Stimulated activated CD8-positive, alpha-beta memory T cell treated with anti-CD3 and anti-CD28 coated beads, Interleukin-7, amount 100 ng/mL, for 4 hours (primary cell): ENCODE measurements at regions not wholly inside any gene's neighbourhood (a gene's known extent, or its start where the extent isn't known, plus 50 kb on each side); places are given as distances from the start of the nearest gene placed in this dataset.
"Not testable (repeated sequence)": the region's sequence is repeated elsewhere in the genome, so short reads cannot be mapped to it uniquely, and the experiment has no call there.

ENCODE experiments used
- DNase-seq, 2 donors: peaks; one replicate each; pipeline ENCODE4 v3.0.0-alpha.2; 2020; ENCODE audit warnings: low read depth in 2 of 2

GRCh38 chr15:26126819-26127387, 263.8 kb upstream of the ATP10A start:
- no peak for DNase-seq

DNA sequence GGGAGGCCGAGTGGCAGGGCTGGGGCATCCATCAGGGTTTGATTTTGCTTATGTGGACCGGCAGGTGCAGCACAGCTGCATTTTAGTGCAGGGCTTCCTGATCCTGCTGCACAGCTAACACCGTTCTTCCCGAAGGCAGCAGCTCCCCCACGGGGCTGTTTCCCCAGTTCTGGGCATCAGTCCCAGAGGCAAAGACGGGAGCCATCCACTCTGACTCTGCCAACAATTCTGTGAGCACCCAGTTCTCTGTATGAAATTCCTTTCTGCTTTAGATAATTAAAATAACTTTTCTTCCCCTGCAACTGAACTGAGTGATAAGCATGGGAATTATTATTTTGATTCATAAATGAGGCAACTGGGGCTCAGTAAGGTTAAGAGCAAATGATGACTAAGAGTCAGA, 262.9 kb upstream of the ATP10A start:
- no peak for DNase-seq

DNA sequence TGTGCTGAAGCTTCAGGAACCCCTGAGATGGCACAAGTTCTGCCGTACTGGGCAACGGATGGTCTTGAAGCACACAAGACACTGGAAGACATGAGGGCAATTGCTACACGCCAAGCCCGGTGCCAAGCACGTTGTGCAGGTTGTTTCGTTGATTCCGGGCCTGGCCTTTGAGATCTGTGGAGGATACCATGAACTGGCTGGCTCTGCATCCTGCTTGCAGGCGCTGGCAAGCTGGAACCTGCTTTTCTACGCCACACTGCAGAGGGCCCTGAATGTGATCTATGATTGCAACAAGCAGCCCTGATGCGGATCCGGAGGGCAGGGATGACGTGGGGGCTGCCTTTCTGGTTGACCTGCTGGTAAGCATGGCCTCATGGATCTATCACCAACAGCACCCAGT, 262.5 kb upstream of the ATP10A start:
- no peak for DNase-seq

DNA sequence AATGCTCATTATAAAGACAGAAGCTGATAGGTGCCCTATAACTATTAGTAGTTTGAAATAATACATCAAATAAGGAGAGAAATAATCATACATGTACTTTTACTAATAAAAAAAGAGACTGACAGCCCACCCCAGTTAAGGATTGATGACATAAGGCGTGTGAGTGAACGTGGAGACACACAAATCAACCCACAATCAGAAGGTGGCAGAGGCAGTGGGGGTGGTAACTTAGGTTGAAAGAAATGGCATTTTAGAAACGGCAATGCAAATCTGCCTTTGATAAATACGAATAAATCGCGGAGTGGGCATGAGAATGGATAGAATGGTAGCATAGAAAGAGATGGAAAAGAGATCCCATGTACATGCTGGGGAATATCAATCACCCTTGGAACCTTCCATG, 256.2 kb upstream of the ATP10A start:
- DNase-seq: no peak

DNA sequence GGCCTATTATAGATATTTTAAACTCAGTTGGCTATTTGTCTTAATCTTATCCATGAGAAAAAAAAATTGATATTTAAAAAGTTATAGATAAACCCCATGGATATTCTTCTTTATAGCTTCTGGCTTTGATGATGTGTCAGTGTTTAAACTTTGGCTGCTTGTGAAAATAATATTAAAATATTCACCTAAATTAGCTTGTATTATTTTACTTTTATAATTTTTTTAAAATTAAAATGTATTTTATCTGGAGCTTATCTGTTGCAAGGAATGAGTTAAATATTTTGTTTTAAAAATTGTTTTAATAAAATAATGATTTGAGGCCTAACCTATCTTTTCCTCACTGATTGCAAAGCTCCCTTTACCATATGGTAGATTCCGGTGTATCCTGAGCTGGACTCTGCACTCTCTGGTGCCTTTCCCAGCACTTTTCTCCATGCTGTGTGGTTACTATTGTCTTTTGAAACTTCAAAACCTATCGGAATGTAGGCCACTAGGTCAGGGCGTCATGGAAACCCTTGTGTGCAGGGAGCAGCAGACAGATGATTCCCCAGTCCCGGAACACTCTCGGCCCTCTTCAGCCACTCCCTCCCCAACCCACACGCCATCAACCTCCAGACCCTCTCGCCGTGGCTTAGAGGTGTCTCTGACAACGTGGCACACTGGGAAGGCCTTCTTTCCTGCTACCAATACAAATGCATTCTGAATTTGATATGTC, 252.3 kb upstream of the ATP10A start:
- no peak for DNase-seq

DNA sequence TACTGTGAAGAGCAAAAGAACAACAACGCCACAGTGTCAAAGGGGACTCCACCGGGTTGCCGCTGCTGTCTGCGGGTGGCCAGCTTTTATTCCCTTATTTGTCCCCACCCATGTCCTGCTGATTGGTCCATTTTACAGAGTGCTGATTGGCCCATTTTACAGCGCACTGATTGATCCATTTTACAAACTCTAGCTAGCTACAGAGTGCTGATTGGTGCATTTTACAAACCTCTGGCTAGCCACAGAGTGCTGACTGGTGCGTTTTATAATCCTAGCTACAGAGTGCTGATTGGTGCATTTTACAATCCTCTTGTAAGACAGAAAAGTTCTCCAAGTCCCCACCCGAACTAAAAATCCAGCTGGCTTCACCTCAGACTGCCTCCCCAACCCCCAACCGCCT, 251.0 kb upstream of the ATP10A start:
- DNase-seq: not testable (repeated sequence)

- no peak for DNase-seq
Measured at GRCh38 chr15:26113296-26113695, 250.2 kb upstream of the ATP10A start.

GRCh38 chr15:26109203-26109602, 246.1 kb upstream of the ATP10A start:
- DNase-seq: no peak

- no peak for DNase-seq
Measured at GRCh38 chr15:26106556-26106955, 243.4 kb upstream of the ATP10A start.

DNA sequence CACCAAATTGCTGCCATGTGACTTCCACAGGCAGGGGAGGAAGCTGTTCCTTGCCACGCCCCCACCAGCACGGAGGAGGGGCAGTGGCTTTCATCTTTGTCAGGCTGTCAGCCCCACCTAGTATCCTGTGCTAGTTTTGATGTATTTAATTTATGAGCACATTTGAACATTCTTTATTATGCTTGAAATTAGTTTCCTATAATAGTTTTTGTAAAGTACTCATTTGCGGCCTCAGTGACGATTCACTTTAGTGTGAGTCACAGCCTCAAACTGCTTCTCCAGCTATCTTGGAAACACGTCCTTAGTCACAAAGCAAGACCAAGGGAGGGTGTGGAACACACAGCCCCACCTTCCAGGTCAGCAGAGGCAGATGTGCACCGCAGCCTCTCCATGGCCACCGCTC, 239.9 kb upstream of the ATP10A start:
- DNase-seq: no peak

DNA sequence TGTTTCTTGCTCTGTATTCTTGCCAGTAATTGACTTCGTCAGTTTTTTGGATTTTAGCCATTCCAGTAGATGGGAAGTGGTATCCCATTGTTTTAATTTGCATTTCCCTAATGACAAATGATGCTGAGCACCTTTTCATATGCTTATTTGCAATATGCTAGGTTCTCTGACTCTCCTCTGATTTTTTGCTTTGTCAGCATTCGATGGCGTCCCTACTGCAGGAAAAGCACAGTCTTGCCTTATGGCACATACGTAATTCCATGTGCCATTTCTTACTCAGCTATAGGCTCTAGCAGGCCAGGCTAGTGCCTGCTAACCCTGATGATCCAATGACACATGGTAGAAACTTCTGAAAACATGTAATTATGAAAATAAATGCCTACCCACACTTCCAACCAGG, 239.2 kb upstream of the ATP10A start:
- no peak for DNase-seq

GRCh38 chr15:26101443-26101842, 238.3 kb upstream of the ATP10A start:
- no peak for DNase-seq

DNA sequence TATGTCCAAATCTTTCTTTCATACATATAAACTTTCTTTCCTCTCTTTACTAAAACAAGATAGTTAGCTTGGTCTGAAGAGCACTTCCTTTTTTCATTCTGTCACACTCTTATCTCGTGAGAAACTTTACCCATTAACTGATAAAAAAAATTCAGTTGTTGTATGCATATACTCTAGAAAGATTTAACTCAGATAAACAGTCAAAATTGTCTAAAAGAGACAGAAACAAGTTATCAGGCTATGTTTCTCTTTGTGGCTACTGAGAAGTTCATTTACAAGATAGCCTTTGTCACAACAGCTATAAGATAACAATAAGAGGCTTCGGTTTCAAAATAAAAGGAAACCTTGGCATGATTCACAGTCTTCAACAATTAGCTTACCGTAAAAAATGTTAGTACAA, 235.7 kb upstream of the ATP10A start:
- no peak for DNase-seq

- DNase-seq: no peak
Measured at GRCh38 chr15:26097216-26097615, 234.1 kb upstream of the ATP10A start.

- no peak for DNase-seq
Measured at GRCh38 chr15:26096581-26096980, 233.5 kb upstream of the ATP10A start.

DNA sequence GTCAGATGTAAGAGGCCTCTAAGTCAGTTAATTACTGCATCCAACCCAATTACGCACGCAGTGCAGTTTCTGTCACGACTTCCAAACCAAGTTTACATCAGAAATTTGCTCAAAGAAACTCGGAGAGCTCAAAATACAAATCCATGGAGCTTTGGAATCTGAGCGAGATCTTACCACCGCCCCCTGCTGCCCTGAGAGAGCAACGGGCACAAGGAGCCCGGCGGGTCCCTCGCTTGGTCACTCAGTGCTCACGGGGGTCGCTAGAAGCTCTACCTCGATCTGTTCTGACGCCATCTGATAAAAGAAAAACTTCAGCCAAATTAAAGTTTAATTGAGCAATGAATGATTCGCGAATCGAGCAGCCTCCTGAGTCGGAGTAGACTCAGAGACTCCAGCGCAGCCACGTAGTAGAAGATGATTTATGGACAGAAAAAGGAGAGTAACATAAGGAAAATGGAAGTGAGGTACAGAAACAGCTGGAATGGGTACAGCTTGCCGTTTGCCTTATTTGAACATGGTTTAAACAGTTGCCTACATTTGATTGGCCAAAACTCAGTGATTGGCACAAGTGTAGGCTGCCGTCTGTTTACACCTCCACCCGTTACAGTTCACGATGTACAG, 232.7 kb upstream of the ATP10A start:
- DNase-seq: no peak

GRCh38 chr15:26091184-26091583, 228.1 kb upstream of the ATP10A start:
- no peak for DNase-seq

- no peak for DNase-seq
Measured at GRCh38 chr15:26087881-26088280, 224.8 kb upstream of the ATP10A start.

- no peak for DNase-seq
Measured at GRCh38 chr15:26087395-26087794, 224.3 kb upstream of the ATP10A start.

GRCh38 chr15:26084771-26085170, 221.6 kb upstream of the ATP10A start:
- DNase-seq: no peak

DNA sequence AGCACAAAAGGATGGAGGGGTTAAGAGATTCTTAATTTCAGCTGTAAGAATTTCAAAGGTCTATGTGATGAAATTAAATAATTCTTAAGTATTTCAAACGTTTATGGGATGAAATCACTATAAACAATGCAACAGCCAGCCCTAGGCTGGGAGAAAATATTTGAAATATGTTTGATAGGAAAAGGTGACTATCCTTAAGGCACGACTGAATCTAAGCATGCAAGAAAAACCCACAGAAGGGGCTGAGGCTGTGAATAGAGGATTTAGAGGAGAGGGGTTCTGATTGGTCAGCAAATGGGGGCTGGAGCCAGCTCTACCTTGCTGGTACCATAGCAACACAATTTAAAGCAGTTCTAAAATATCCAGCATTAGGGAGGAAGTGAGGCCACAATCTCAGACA, 220.8 kb upstream of the ATP10A start:
- DNase-seq: no peak

DNA sequence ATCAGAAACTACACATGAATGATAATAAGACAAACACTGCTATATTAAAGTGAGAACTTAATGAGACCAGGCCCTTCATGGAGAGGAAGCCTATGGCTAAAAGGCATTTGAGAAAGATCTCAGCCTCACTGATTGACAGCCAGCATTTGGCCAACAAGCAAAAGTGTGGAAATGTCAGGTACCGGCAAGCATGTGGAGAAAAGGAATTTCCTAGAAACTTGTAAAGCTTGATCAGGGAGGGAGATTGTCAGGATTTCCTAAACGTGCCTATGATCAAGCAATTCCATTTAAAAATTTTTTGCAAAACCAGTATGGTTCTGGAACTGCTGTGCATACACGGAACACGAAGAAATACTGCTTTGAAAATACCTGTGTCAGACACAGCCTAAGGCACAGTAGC, 220.3 kb upstream of the ATP10A start:
- no peak for DNase-seq
